CD4-positive, alpha-beta T cell treated with Interferon gamma for 1 hour (primary cell): ENCODE measurements at regions not wholly inside any gene's neighbourhood (a gene's known extent, or its start where the extent isn't known, plus 50 kb on each side); places are given as distances from the start of the nearest gene placed in this dataset.

ENCODE experiments used
- DNase-seq: peaks from one replicate; pipeline ENCODE4 v3.0.0-alpha.2; 2020

DNA sequence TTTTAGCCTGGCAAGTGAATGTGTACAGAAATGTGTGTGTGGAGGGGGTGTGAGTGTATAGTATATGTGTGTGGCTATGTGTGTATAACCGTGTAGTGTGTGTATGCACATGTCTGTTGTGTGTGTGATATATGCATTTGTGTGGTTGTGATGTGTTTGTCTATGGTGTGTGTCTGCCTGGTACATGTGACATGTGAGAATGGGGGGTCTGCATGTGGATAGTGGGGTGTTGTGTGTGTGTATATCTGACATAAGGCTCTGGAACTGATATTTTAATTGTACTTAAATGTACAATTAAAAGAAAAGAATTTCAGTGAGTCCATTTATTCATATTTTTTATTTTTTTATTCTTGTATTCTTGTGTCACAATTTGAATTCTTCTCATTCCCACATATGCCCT, 57.2 kb upstream of the CNR1 start:
- DNase-seq: no peak

DNA sequence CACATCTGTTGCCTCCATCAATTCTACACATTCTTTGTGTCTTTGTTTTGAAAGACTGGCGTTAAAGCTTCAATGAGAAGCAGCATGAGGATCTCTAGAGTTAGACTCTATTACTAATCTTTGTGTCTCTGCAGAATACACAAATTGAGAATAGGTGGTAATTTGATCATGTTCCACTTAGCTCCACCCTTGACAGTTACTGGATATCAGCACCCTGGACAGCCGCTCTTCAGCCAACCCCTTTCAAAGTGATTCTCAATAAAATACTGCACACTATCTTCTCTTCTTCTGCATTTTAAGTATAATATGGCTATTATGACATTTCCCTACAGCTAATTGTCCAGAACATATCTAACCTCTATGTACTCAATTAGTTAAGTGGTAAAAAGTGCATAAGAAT, 54.3 kb upstream of the CNR1 start:
- no peak for DNase-seq

DNA sequence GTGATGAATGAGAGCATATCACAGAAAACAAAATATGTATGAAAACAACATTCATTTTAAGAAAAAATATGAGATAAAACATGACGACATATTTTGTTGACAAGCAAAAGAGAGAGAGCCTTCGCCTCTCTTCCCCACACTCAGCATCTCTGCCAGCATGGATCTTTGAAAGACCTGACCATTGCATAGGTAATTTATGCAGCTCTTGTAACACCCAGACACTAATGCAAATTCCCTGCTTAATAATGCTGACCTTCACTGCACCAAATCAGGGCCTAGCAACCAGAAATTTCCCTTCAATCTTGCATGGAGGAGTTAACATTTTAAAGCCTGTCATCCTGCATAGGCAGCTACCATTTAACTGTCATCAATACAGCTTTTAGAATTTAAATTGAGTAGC, 50.0 kb upstream of the CNR1 start:
- DNase-seq: no peak
